HG02571 (cell line): ENCODE measurements at regions not wholly inside any gene's neighbourhood (a gene's known extent, or its start where the extent isn't known, plus 50 kb on each side); places are given as distances from the start of the nearest gene placed in this dataset.

Experiments used
- ATAC-seq: cut with Tn5 transposase; IDR thresholded peaks from one replicate; pipeline ENCODE4 v1.9.1; 2021; ENCODE audit warnings: mild to moderate bottlenecking, moderate library complexity; ENCODE audit not compliant: unreplicated experiment

DNA sequence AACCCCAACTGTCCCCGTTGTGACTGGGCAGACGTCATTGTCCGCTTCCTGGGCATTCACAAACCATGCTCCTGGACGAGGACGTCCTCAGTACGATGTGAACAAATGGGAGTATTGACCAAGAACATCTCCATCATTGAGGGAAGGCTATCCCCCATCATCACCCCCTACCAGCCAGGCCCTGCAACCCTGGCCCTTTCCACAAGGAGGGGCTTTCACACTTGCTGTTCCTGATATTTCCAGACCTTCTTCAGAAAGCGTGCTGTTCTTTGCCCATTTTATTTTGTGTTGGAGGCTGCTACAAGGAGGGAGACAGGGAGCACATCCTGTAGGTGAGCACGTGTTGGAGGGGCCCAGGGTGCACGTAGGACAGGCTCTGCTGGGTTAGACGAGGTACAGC is 277.0 kb upstream of the LRRC3B start:
- ATAC-seq = no peak

DNA sequence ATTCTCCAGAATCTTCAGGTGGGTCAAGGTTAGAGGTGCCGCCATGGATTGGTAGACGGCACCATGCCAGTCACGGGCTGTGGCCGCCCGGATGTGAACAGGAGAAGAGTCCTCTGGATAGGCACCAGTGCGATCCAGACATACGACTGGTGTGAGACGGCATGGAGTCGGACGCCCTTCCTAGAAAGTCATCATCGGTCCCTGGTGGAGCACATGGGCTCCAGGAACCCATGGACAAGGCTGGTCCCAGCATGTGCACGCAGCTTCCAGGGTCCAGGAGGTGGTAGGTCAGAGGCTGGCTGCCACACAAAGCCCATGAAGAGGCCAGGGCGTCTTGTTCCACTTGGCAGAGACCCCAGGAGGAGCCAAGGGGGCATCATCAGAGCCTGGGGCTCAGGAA is 276.1 kb upstream of the LRRC3B start:
- no peak for ATAC-seq

DNA sequence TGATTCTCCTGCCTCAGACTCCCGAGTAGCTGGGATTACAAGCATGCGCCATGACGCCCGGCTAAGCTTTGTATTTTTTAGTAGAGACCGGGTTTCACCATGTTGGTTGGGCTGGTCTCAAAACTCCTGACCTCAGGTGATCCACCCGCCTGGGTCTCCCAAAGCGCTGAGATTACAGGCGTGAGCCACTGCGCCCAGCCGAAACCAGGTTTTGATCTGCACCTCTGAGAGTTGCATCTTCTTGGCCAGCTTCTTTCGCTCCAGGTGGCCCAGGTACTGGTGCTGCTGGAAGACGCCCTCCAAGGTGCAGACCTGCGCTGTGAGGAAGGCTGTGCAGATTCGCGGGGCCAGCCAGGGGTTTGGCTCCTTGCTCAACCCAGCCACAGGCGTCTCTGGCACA is 275.4 kb upstream of the LRRC3B start:
- no peak for ATAC-seq

DNA sequence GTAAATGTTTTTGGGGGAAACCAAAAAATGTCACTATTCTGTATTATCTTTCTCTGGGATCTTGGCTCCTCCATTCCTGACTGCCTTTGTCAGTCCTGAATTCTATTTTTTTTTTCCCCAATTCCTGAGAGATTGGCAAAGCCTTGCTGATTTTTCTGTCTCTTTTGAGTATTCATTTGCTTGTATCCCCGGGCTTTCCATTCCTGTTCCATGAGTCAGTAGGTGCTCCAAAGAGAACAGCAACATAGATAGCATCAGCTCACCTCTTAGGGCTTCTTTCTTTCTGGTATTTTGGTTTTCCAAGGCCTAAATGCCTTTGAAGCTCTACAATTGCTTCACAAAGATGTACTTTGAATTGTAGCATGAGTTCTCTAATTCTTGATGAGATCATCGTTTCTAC is 271.7 kb upstream of the LRRC3B start:
- ATAC-seq = no peak

DNA sequence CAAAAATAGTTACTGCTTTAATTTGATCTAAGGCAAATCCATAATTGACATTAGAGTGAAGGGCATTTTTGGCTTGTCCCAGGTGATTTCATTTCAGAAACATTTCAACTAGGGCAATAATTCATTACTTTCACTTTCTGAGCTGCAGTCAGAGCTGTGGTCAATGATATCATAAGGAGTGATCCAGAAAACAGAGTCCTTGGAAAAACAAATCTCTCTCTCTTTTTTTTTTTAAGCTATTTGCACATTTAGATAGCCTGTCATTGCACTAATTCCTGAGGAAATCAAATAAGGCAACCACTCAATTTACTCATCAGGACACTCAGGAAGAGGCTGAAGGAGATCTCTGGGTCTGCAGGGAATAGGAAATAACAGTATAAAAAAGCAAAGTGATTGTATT is 269.5 kb upstream of the LRRC3B start:
- no peak for ATAC-seq

DNA sequence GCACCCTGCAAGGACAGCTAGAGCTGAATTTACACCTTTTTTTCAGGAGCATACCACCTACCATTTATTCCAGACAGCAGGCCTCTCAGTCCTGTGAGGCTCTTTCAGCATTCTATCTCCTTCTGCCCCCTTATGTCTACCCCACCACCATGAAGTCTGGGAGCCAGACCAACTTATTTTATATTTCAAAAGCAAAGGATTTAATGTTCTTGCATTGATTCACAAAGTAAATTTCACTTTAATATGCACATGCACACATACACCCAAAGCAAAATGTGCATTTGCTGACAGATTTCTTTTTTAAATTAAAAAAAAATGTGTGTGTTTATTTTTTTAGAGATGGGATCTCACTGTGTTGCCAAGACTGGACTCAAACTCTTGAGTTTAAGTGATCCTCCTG is 264.2 kb upstream of the LRRC3B start:
- no peak for ATAC-seq

DNA sequence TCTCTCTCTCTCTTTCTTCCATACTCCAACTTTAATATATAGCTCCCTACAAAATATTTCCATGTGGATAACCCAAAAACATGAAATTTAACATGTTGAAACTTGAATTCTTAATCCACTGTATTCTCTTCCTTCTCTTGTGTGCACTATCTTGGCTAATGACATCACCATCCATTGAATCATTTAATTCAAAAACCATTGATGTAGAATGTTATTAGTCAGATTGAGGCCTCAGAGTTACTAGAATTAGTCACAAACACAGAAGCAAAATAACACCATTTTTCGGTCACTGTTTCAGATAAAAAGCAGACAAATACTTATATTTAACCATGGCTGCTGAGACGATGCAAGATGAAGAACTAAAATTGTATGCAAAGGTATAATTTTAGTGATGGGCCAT is 256.9 kb upstream of the LRRC3B start:
- no peak for ATAC-seq

DNA sequence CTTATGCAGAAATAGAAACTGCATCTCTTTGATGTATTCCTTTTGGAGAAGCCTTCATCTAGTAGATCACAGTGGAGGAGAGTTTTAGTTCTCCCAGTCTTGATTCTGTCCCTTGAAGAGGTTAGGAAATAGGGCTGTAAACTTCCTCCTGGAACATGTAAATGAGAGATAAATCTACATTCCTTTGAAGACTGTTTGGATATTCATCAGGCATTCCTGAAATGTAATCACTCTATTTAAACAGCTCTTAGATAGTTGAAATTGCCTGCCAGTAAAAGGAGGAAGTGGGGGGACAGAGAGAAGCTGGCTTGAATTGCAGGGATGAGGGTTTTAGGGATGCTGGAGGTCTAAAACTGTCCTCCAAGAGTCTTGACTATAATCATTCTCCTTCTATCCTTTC is 254.3 kb upstream of the LRRC3B start:
- ATAC-seq = no peak

DNA sequence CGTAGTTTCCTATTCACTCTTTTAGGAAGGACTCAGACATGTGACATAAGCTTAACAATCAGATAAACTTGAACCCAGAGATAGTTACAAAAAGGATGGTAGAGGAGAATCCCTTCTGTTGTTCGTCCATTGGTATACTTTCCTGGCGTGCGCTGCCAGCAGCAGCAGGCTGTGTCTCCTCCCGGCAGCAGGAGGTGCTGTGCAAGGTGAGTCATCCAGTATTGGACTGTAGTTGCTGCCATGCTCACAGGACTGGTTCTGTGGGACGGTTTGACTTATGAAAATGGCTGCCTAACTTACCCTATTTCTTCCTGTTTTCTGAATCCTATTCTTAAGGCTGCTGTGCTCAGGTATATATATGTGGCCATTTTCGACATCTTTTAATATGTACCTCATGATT is 253.4 kb upstream of the LRRC3B start:
- no peak for ATAC-seq

DNA sequence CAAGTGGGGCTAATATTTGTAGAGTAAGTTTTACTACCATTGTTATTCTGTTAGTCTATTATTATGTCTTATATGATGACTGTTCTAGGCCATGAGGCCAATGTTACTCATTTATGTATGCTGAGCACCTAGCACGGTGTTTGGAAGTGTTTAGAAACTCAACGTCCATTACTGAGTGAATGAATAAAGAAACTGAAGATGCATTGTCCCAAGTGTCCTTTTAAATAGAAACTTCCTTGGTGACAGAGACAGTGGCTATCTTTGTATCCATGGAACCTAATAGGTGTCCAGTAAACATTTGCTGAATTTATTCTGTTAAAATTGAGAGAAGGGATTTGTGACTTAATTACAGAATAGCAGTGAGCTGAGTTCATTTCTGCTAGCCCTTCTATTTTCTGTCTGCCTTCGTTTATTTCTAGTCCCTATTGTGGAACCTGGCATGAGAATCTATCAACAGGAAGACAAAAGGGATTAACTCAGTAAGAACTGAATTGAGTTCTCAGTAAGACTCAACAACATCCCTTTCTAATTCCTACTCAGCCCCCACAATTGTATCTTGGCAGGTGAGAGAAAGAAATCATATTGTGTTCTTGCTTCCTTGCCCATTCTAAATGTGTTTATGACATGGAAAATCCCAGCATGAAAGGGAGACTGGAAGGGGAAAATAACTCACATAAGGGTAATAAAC is 246.6 kb upstream of the LRRC3B start:
- no peak for ATAC-seq

DNA sequence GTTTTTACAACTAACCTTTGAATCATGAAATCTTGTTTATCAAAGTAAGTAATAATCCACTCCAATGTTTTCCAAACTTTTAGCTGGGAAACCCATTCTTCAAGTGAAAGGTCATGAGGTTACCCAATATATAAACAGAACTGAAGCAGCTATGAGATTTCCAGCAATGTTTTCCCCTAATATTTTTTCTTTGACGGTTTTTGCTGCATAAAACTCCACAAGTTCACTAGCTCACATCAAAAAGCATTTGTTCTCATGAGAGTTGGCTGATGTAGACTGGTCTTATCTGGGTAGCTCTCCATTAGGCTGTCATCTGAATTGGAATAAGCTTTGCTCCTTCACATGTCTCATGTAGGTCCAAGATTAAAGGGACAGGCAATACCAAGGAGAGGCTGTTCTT is 241.2 kb upstream of the LRRC3B start:
- no peak for ATAC-seq

DNA sequence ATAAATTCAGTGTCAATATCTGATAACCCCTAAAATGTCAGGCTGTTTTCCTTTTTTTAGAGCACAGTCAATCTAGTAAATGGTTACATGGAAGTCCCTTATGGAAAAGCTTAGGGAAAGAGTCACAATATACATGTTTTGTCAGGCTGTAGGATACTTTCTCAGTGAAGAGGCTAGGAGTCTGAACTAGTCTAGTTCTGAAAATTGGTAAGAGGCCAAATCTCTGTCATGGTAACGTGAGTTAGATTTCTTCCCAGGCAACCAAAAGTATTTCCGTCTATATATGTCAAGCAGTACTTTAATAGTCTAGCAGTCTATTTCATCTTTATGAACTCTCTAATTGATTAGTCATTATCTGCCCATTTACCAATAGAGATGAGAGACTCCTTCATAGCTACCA is 215.9 kb upstream of the LRRC3B start:
- ATAC-seq = no peak

DNA sequence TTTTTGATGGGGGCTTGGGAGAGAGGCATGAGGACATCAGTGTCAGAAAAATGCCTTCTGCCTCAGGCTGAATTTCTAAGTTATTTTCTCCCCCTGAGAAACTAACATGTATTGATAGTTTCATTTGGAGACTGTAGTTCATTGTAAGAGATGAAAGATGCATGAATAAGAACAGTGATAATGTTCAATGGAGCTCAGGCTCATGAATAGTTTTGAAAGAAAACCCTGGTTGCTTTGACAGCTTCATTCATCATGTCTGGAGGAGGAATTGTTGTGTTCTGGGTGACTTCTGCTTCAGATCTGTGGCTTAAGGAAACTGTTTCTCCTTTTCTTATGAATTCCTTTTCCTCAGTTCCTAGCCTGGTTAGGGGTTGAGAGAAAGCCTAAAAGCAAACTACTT is 204.0 kb upstream of the LRRC3B start:
- no peak for ATAC-seq

DNA sequence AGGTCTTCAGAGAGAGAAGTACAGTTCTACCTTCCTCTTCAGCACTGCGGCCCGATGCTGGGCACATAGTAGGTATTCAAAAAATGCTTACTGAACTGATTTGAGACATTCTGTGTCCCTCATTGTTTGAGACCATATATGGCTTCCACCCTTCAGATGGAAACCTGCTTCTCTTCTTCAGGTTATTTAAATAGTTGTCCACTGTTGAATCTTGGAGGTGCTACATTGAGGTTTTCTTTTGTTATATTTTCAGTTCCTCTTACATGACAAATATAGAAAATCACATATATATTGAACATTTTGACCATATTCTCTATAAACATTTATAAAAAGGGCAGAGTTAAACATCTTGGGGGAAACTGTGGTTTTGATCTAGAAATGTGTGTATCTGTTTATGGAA is 200.2 kb upstream of the LRRC3B start:
- ATAC-seq = no peak

DNA sequence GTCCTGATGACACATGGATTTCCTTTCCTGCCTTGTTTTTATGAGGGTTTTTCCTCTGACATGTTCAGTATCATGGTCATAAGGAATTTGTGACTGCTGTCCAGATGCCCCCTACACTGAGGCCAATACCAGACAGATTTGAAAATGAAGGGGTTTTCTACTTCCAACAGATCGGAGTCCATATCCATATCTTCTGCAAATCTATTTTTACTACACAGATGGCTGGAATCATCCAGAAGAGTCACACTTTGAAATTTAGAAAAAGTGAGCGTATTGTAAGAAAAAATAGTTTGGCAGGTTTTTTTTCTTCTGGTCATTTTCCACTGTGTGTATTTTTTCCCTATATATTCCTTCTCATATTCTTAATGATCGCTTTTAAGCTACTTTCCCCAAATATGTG is 197.5 kb upstream of the LRRC3B start:
- no peak for ATAC-seq

DNA sequence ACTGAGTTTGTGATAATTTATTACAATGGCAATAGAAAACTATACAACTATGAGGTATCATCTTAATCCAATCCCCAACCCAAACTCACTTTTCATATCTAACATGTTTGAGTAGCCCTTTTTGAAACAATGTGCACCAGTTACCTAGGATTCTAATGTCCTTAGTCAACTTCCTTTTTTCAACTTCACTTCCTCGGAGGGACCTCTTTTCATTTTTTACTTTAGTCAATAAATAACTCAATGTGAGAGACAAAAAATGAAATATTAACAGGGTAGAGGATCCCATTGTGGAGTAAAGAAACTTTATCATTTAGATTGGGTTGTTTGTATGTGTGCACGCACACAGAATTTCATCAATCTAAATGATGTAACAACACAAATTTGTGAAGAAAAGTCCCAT is 193.6 kb upstream of the LRRC3B start:
- ATAC-seq = no peak

DNA sequence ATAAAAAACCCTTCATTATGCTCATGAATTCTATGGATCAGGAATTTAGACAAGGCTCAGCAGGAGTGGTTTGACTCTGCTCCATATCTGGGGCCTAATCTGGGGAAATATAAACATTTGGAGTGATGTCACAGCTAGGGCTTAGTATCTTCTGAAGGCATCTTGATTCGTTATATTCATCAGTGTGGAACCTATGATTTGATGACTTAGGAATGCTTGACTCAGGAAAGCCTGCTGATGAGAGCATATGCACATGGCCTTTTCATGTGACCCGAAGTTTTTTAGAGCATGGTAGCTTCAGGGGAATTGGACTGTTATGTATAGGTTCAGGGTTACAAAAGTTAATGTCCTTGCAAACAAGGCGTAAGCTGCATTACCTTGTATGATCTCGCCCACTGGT is 184.9 kb upstream of the LRRC3B start:
- no peak for ATAC-seq

DNA sequence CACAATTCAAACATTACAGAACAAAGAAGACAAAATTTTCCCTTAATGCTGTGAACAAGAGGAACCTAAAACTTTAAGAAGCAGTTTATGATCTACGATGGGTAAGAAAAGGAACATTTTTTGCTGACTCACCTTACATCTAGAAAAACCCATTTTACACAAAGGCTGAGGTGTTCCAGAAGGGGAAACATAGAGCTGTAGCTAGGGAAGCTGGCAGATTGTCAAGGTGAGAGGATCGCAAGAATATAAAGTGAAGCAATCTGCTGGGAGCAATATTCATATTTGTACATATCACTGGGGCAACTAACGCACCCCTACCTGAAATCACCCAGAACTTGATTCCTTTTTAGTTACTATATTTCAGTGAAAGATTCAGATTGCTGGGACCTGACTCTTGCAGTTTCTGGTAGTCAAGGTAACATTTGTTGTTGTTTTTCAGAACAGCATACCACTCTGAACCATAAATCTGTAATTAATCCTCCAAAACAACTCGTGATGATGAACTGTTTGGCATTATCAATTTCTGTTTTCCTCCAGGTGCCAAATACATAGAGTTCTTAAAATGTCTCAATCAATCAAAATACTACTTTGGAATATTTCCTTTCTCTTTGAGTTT is 184.1 kb upstream of the LRRC3B start:
- ATAC-seq = no peak

DNA sequence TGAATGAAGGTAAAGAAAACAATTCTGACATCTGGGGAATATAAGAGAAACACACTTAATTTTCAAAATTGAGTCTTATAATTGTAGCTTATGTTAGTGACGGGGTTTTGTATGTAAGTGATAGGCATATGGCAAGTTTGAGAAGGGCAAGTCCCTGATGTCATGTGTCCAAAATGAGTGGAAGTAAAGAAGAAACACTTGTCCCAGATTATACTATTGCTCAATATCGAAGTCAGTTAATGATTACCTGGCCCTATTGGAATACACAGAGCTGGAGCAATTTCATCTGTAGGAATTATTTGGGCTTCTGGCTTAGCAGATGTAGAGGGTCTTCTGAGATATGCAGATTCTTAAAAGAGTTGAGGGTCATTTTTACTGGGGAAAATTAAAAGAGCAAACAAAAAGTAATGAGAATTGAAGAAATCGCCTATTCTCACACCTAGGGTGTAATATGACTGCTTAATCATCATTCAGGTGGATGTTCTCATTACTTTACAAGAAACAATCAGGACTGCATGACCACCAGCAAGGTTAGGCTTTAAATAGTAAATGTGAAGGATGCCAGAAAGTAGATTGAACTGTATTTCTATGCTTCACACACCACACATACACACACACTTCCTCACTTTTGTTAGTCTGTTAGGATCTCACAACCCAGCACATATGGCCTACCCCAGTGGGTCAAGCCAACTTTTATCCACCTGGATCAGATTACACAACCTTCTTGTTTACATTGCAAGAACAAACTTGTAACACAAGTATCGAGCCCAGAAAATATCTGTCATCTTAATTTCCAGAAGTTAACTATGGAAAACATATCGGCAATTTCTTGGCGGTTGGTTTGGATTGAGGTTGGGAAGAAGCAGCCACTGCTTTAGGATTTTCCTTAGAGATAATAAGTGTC is 183.3 kb upstream of the LRRC3B start:
- no peak for ATAC-seq

DNA sequence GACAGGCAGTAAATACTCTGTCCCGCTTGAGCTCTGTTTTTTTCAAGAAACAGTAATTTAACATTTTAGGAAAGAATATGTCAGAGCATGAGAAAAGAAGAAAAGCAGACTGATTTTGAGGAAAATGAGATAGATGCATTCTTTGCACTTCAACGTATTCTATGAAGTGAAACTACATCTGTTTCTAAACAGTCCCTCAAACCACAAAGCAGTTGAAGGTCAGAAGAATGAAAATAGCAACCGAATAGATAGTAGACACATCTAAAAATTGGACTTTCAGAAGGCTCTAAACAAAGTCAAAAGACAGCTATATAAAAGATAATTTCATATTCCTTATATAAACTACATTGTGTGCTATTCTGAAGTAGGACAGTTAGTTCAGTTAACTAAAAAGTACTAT is 172.6 kb upstream of the LRRC3B start:
- ATAC-seq = no peak

DNA sequence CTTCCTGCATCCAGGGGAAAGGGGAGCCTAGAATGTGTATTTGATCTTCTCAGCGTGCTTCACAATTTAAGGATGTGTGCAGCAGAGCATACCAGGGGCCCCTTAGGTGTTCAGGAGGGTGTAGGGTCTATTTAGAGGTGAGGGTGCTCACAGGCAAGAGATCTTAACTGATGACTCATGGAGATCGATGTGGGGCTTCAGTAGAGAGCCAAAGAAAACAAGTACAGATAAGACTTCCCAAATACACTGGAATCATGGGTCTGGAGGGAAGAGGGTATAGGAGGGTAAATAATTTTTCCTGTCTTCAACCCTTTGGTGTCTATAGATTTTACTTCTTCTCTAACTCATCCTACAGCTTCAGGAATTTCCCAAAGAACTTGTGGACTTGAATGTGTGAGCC is 170.2 kb upstream of the LRRC3B start:
- ATAC-seq = no peak

DNA sequence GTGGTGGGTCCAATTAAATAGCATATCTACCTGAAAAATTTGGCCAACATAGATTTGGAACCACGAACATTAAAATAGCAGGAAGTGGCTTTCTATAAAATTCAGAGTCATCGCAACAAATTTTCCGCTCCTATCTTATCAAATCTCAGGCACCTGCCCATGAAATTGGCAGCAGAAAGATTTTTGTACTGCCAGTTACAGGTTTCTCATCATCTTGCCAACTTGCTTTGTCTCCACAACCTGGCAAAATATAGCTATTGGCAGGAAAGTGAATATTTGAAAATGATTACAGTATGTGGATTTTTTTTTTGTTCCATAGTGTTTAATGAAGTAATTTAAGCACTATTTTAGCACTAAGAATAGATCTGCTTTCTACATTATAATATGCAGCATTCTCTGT is 161.6 kb upstream of the LRRC3B start:
- ATAC-seq = no peak
